DND-41 (cell line): ENCODE measurements at regions not wholly inside any gene's neighbourhood (a gene's known extent, or its start where the extent isn't known, plus 50 kb on each side); places are given as distances from the start of the nearest gene placed in this dataset.

ENCODE experiments used
- EZH2 ChIP-seq: IDR thresholded peaks from 3 replicates; pipeline ENCODE4 v1.6.1; 2012; ENCODE audit warnings: borderline replicate concordance, low read depth, mild to moderate bottlenecking, moderate library complexity, low read length, inconsistent platforms; ENCODE audit not compliant: severe bottlenecking
- TF ChIP-seq, protein P1 (sequence below): IDR thresholded peaks from 2 replicates; pipeline ENCODE4 v1.5.1; 2012; ENCODE audit warnings: borderline replicate concordance, low read length, moderate library complexity, mild to moderate bottlenecking; ENCODE audit not compliant: poor library complexity, severe bottlenecking; ENCODE audit errors: extremely low read depth

DNA sequence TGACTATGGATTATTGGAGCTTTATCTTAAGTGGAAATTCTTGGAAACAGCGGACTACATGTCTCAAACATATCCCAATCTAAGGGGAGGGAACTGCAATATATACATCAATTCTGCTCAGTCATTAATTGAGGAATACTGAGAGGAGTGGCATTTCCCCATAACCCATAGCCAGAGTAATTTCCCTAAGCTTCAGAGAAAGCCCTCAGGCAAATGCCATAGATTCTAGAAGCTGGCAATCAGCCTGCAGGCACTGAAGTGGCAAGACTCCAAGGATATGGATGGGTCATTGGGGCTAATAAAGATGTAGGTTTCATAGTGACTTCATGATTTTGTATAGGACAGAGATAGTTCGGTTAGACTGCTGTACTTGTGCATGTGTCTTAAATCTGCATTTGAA, 1960.5 kb upstream of the PIK3C3 start:
- TF ChIP-seq, protein P1, sequence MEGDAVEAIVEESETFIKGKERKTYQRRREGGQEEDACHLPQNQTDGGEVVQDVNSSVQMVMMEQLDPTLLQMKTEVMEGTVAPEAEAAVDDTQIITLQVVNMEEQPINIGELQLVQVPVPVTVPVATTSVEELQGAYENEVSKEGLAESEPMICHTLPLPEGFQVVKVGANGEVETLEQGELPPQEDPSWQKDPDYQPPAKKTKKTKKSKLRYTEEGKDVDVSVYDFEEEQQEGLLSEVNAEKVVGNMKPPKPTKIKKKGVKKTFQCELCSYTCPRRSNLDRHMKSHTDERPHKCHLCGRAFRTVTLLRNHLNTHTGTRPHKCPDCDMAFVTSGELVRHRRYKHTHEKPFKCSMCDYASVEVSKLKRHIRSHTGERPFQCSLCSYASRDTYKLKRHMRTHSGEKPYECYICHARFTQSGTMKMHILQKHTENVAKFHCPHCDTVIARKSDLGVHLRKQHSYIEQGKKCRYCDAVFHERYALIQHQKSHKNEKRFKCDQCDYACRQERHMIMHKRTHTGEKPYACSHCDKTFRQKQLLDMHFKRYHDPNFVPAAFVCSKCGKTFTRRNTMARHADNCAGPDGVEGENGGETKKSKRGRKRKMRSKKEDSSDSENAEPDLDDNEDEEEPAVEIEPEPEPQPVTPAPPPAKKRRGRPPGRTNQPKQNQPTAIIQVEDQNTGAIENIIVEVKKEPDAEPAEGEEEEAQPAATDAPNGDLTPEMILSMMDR = no peak
- TF ChIP-seq EZH2 = no peak
